CD8-positive, alpha-beta memory T cell (primary cell): ENCODE measurements at regions not wholly inside any gene's neighbourhood (a gene's known extent, or its start where the extent isn't known, plus 50 kb on each side); places are given as distances from the start of the nearest gene placed in this dataset.

Source experiments
- CTCF ChIA-PET: fragments of 350-600 bp; sonication (Branson Sonifier 250); formaldehyde crosslinking; loops from one replicate; lab custom pipeline; 2021; ENCODE audit warnings: antibody characterized with exemption; lab: Charles Lee
- POLR2A ChIA-PET: fragments of 350-600 bp; sonication (Branson Sonifier 250); formaldehyde crosslinking; loops from one replicate; lab custom pipeline; 2021; ENCODE audit warnings: antibody characterized with exemption; lab: Charles Lee
- DNase-seq, 5 donors: peaks; one replicate each; pipeline versions ENCODE4 v3.0.0 to v3.0.0-alpha.2; 2020 to 2022; ENCODE audit warnings: mixed read lengths in 1 of 5
- H3K27ac ChIP-seq: one replicate; pipeline ENCODE4 v1.7.0; 2013; ENCODE audit warnings: low read depth, mild to moderate bottlenecking, low read length, moderate library complexity
- H3K27me3 ChIP-seq: 2 replicates; pipeline ENCODE4 v1.7.0; 2013; ENCODE audit warnings: low read length, mild to moderate bottlenecking; ENCODE audit not compliant: insufficient read depth, poor library complexity, severe bottlenecking
- H3K36me3 ChIP-seq: 2 replicates; pipeline ENCODE4 v1.7.0; 2013; ENCODE audit warnings: mild to moderate bottlenecking, low read length, moderate library complexity; ENCODE audit not compliant: insufficient read depth
- H3K4me1 ChIP-seq: 2 replicates; pipeline ENCODE4 v1.7.0; 2013; ENCODE audit warnings: mild to moderate bottlenecking, low read length, moderate library complexity; ENCODE audit not compliant: insufficient read depth
- H3K4me3 ChIP-seq: 2 replicates; pipeline ENCODE4 v1.7.0; 2013; ENCODE audit warnings: mild to moderate bottlenecking, low read length
- H3K9me3 ChIP-seq: 2 replicates; pipeline ENCODE4 v1.7.0; 2013; ENCODE audit warnings: mild to moderate bottlenecking, low read length
- H3K27ac Mint-ChIP-seq, 8 donors: one replicate each; pipeline ENCODE4 v1.8.0; 2020 to 2021; ENCODE audit warnings: mixed read lengths in 8 of 8, mild to moderate bottlenecking in 6 of 8, inconsistent platforms in 3 of 8, moderate library complexity in 3 of 8
- H3K27me3 Mint-ChIP-seq, 2 donors: one replicate each; pipeline ENCODE4 v1.8.0; 2020 to 2021; ENCODE audit warnings: mixed read lengths in 2 of 2, mild to moderate bottlenecking in 1 of 2, moderate library complexity in 1 of 2
- H3K36me3 Mint-ChIP-seq, 3 donors: one replicate each; pipeline ENCODE4 v1.8.0; 2020 to 2021; ENCODE audit warnings: mixed read lengths in 3 of 3, inconsistent platforms in 1 of 3, mild to moderate bottlenecking in 1 of 3
- H3K4me1 Mint-ChIP-seq, 3 donors: one replicate each; pipeline ENCODE4 v1.8.0; 2020 to 2021; ENCODE audit warnings: mixed read lengths in 3 of 3, inconsistent platforms in 1 of 3, mild to moderate bottlenecking in 1 of 3
- H3K4me3 Mint-ChIP-seq, 7 donors: one replicate each; pipeline ENCODE4 v1.8.0; 2020 to 2021; ENCODE audit warnings: mixed read lengths in 7 of 7, mild to moderate bottlenecking in 6 of 7, moderate library complexity in 4 of 7, inconsistent platforms in 2 of 7
- H3K9me3 Mint-ChIP-seq, 5 donors: one replicate each; pipeline ENCODE4 v1.8.0; 2020 to 2022; ENCODE audit warnings: mixed read lengths in 5 of 5, mild to moderate bottlenecking in 3 of 5, moderate library complexity in 2 of 5, inconsistent platforms in 1 of 5

- Histone ChIP-seq H3K4me3 (no peak overlapping the region), H3K27ac (no peak overlapping the region), H3K27me3 (no peaks in the 10 kb centered on the region)
Measured at GRCh38 chr5:173830421-173830820, 57.7 kb upstream of the CPEB4 start.

DNA sequence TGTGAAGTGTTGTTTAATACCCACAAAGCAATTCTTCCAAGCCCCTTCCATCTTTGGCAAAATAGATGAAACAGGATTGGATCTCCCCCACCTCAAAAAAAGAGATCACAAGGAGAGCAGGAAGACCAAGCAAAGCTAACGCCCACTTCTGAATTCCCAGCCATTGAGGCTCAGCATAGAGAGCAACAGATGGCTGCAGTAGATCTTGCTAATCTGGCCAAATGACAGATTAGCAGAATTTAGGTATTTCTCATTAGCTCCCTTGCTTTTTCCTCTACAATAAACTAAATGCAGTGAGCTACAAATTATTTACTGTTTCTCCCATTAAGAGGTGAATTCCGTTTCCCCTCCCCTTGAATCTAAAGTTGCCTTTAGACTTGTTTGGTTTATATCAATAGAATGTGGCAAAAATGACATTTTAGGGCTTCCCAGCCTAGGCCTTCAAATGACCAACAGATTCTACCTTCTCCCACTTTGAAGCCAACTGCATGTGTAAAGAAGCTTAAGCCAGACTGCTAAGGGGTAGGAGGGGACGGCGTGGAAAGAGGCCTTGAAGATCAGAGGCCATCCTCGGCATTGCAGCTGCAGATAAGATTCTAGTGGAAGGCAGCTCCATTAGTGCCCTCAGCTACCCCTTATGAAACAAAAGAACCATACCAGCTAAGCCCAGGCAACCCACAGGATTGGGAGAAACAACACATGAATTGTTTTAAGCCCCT, 56.8 kb upstream of the CPEB4 start:
- Histone ChIP-seq H3K36me3 (no peaks in the 10 kb centered on the region), H3K9me3 (no peaks in the 10 kb centered on the region), H3K27me3 (no peaks in the 10 kb centered on the region), H3K4me3 (no peak overlapping the region), H3K4me1 (no peaks in the 10 kb centered on the region), H3K27ac (no peak overlapping the region)
- CTCF ChIA-PET, result no interaction called here
- Mint-ChIP-seq H3K4me1 (no peaks in the 10 kb centered on the region), H3K36me3 (peaks cover 0 to 16% (median 0%) of the 10 kb centered on the region in 3 donors), H3K9me3 (peaks cover 0 to 6% (median 1%) of the 10 kb centered on the region in 5 donors), H3K4me3 (no peak overlapping the region), H3K27ac (no peak overlapping the region), H3K27me3 (peaks cover 0 to under 1% of the 10 kb centered on the region in 2 donors)
- POLR2A ChIA-PET, result no interaction called here
- DNase-seq, result no peak

More at GRCh38 chr5:173830421-173830820, 57.7 kb upstream of the CPEB4 start:
- DNase-seq, result no peak
- Mint-ChIP-seq H3K4me3 (no peak overlapping the region), H3K27me3 (no peaks in the 10 kb centered on the region), H3K4me1 (no peaks in the 10 kb centered on the region), H3K27ac (no peak overlapping the region), H3K9me3 (peaks cover 0 to 6% (median 1%) of the 10 kb centered on the region in 5 donors), H3K36me3 (peaks cover 0 to 16% (median 0%) of the 10 kb centered on the region in 3 donors)
- H3K4me1 ChIP-seq, result no peaks in the 10 kb centered on the region
- H3K9me3 ChIP-seq, result no peaks in the 10 kb centered on the region
- CTCF ChIA-PET, result no interaction called here
- POLR2A ChIA-PET, result no interaction called here
- no peaks in the 10 kb centered on the region for H3K36me3 ChIP-seq

DNA sequence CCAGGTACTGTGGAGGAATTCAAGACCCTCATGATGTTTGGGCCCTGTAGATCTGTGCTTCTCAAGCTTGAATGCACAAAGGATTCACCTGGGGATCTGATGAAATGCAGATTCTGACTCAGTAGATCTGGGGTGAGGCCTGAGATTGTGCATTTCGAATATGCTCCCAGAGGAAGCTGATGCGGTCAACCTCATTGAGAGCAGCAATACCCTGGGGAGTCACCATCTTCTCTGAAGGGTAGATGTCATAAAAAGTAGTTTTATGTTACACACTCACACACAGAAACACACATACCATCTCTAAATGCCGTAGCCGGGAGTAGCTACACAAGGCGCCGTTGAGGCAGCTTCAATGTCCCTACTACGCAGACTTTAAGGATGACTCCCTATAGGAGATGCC, 55.8 kb upstream of the CPEB4 start:
- Mint-ChIP-seq H3K36me3 (peaks cover 0 to 16% (median 0%) of the 10 kb centered on the region in 3 donors), H3K4me3 (no peak overlapping the region), H3K9me3 (peaks cover 0 to 6% (median 1%) of the 10 kb centered on the region in 5 donors), H3K27ac (no peak overlapping the region), H3K27me3 (peaks cover 0 to 2% of the 10 kb centered on the region in 2 donors), H3K4me1 (no peaks in the 10 kb centered on the region)
- no peaks in the 10 kb centered on the region for H3K36me3 ChIP-seq
- no peaks in the 10 kb centered on the region for H3K4me1 ChIP-seq
- no peak overlapping the region for H3K4me3 ChIP-seq
- POLR2A ChIA-PET, result no interaction called here
- H3K27me3 ChIP-seq, result no peaks in the 10 kb centered on the region
- no peak for DNase-seq
- no peaks in the 10 kb centered on the region for H3K9me3 ChIP-seq
- no peak overlapping the region for H3K27ac ChIP-seq
- CTCF ChIA-PET, result no interaction called here

- no peak overlapping the region for H3K4me3 Mint-ChIP-seq
- POLR2A ChIA-PET, result no interaction called here
- H3K9me3 Mint-ChIP-seq, result peaks cover 0 to 1% (median 0%) of the 10 kb centered on the region in 5 donors
- Histone ChIP-seq H3K27me3 (no peaks in the 10 kb centered on the region), H3K4me3 (no peak overlapping the region), H3K36me3 (no peaks in the 10 kb centered on the region), H3K9me3 (no peaks in the 10 kb centered on the region), H3K4me1 (no peaks in the 10 kb centered on the region), H3K27ac (no peak overlapping the region)
- no peak overlapping the region for H3K27ac Mint-ChIP-seq
- H3K36me3 Mint-ChIP-seq, result peaks cover 0 to 7% (median 0%) of the 10 kb centered on the region in 3 donors
- no peak for DNase-seq
- peaks cover 0 to 2% of the 10 kb centered on the region in 2 donors for H3K27me3 Mint-ChIP-seq
- CTCF ChIA-PET, result no interaction called here
- H3K4me1 Mint-ChIP-seq, result no peaks in the 10 kb centered on the region
Measured at GRCh38 chr5:173833196-173833985, 54.8 kb upstream of the CPEB4 start.

DNA sequence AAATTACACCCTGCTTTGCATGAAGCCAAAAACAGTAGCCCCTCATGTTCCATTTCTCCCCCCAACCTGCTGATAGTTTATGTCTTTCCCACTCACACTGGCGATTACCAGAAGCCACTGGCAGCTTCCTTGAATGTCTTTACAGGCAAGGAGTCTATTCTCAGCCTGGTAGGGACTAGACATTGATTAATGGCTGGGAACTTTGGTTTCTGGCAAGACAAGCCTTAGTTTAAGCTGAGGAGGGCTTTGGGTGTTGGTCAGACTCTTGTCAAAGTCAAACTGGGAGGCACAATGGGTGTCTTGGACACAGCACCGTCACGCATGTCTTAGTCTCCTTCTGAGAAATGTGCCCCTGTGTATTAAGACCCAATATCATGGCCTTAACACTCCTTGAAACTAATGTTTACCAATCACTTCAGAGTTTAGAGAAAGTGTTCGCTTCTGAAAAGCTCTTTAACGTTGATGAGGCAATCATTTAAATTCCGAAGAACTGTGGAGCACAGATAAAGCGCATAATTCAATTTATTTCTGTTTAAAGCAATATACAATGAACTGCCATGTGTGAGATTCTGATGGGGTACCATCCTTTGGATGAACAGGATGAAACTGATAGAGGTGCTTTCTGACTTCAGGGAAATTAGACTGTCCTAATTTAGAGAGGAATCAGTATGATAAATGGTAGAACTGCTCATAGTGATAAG, 53.9 kb upstream of the CPEB4 start:
- Mint-ChIP-seq H3K9me3 (peaks cover 0 to 1% (median 0%) of the 10 kb centered on the region in 5 donors), H3K27me3 (peaks cover 0 to 2% of the 10 kb centered on the region in 2 donors), H3K4me3 (no peak overlapping the region), H3K36me3 (peaks cover 0 to 2% (median 0%) of the 10 kb centered on the region in 3 donors), H3K4me1 (no peaks in the 10 kb centered on the region), H3K27ac (no peak overlapping the region)
- no peak for DNase-seq
- POLR2A ChIA-PET, result no interaction called here
- H3K27ac ChIP-seq, result no peak overlapping the region
- no peaks in the 10 kb centered on the region for H3K36me3 ChIP-seq
- no peaks in the 10 kb centered on the region for H3K27me3 ChIP-seq
- no peak overlapping the region for H3K4me3 ChIP-seq
- no peaks in the 10 kb centered on the region for H3K4me1 ChIP-seq
- H3K9me3 ChIP-seq, result no peaks in the 10 kb centered on the region
- CTCF ChIA-PET, result no interaction called here

GRCh38 chr5:173835131-173835530, 53.0 kb upstream of the CPEB4 start:
- Mint-ChIP-seq H3K9me3 (no peaks in the 10 kb centered on the region), H3K27ac (no peak overlapping the region), H3K4me1 (no peaks in the 10 kb centered on the region), H3K4me3 (no peak overlapping the region), H3K27me3 (peaks cover 0 to 2% of the 10 kb centered on the region in 2 donors), H3K36me3 (no peaks in the 10 kb centered on the region)
- DNase-seq, result no peak
- POLR2A ChIA-PET, result no interaction called here
- Histone ChIP-seq H3K4me1 (no peaks in the 10 kb centered on the region), H3K27ac (no peak overlapping the region), H3K9me3 (no peaks in the 10 kb centered on the region), H3K27me3 (no peaks in the 10 kb centered on the region), H3K36me3 (no peaks in the 10 kb centered on the region), H3K4me3 (no peak overlapping the region)
- CTCF ChIA-PET, result no interaction called here

- POLR2A ChIA-PET, result no interaction called here
- no peak overlapping the region for H3K27ac ChIP-seq
- DNase-seq, result no peak
- peaks cover 0 to 2% of the 10 kb centered on the region in 2 donors for H3K27me3 Mint-ChIP-seq
- CTCF ChIA-PET, result no interaction called here
- no peaks in the 10 kb centered on the region for H3K27me3 ChIP-seq
- no peaks in the 10 kb centered on the region for H3K36me3 ChIP-seq
- no peaks in the 10 kb centered on the region for H3K9me3 Mint-ChIP-seq
- H3K27ac Mint-ChIP-seq, result no peak overlapping the region
- H3K36me3 Mint-ChIP-seq, result no peaks in the 10 kb centered on the region
- no peak overlapping the region for H3K4me3 Mint-ChIP-seq
- no peak overlapping the region for H3K4me3 ChIP-seq
- no peaks in the 10 kb centered on the region for H3K9me3 ChIP-seq
- H3K4me1 ChIP-seq, result no peaks in the 10 kb centered on the region
- no peaks in the 10 kb centered on the region for H3K4me1 Mint-ChIP-seq
Measured at GRCh38 chr5:173835661-173836060, 52.5 kb upstream of the CPEB4 start.

- no peaks in the 10 kb centered on the region for H3K27me3 ChIP-seq
- POLR2A ChIA-PET, result no interaction called here
- H3K9me3 ChIP-seq, result no peaks in the 10 kb centered on the region
- H3K36me3 ChIP-seq, result no peaks in the 10 kb centered on the region
- H3K4me3 Mint-ChIP-seq, result no peak overlapping the region
- CTCF ChIA-PET, result interaction anchor here (0.7 kb wide), 1 partner anchor 93 kb away, joined by 3 read pairs; no protein-coding TSS in a partner anchor
- no peaks in the 10 kb centered on the region for H3K9me3 Mint-ChIP-seq
- no peaks in the 10 kb centered on the region for H3K4me1 Mint-ChIP-seq
- H3K27me3 Mint-ChIP-seq, result peaks cover 0 to 2% of the 10 kb centered on the region in 2 donors
- DNase-seq, result no peak
- no peaks in the 10 kb centered on the region for H3K4me1 ChIP-seq
- H3K27ac Mint-ChIP-seq, result no peak overlapping the region
- H3K36me3 Mint-ChIP-seq, result peaks cover 0 to 2% (median 0%) of the 10 kb centered on the region in 3 donors
- no peak overlapping the region for H3K4me3 ChIP-seq
- H3K27ac ChIP-seq, result no peak overlapping the region
Measured at GRCh38 chr5:173837654-173838053, 50.5 kb upstream of the CPEB4 start.
